ENCODE measurements at regions not wholly inside any gene's neighbourhood (a gene's known extent, or its start where the extent isn't known, plus 50 kb on each side); places are given as distances from the start of the nearest gene placed in this dataset.

DNA sequence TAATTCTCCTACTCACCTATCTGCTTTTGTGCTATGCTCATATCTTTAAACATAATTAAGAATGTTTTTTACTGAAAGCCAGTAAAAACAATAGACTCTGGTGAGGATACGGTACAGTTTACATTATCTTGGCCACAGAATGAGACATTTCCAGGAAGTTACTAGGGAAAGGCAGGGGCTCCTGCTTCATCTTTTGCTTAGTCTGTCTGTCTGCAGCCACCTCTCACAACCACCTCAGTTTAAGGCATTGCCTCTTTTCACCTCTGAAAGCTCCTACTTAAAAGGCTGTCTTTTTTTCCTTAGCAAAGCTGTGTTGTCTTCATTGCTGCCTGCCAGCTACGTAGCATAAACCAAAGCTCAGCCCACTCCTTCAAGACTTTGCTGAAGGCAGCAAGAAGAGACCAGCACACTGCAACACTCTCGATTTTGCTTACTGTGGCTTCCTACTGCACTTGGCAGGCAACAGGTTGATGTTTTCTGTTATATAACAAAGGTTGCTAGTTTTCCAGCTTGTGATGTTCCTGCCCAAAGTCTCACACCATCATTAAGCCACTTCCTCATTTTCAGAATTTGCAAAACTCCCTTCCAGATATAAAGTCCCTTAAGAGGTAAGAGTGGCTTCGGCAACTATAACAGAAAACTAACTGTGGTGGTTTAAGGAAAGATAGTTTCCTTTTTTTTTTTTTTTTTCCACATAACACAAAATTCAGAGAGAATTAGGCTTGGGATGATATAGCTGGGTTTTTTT lies 432.9 kb downstream of the GRXCR1 start (continued):
- TF ChIP-seq PRDM15 (CRISPR knock-in tag; IDR thresholded peaks at IDR 0.05) (no peak), IKZF2 (IDR thresholded peaks at IDR 0.05) (peak; percentile 44 to 55; a peak in 2 of 4 replicates), IKZF1 (conservative IDR thresholded peaks at IDR 0.05) (peak; percentile 48), RFX5 (IDR thresholded peaks at IDR 0.05; ENCODE audit: low read depth, low read length) (no peak)
- TF ChIP-seq, protein P1, sequence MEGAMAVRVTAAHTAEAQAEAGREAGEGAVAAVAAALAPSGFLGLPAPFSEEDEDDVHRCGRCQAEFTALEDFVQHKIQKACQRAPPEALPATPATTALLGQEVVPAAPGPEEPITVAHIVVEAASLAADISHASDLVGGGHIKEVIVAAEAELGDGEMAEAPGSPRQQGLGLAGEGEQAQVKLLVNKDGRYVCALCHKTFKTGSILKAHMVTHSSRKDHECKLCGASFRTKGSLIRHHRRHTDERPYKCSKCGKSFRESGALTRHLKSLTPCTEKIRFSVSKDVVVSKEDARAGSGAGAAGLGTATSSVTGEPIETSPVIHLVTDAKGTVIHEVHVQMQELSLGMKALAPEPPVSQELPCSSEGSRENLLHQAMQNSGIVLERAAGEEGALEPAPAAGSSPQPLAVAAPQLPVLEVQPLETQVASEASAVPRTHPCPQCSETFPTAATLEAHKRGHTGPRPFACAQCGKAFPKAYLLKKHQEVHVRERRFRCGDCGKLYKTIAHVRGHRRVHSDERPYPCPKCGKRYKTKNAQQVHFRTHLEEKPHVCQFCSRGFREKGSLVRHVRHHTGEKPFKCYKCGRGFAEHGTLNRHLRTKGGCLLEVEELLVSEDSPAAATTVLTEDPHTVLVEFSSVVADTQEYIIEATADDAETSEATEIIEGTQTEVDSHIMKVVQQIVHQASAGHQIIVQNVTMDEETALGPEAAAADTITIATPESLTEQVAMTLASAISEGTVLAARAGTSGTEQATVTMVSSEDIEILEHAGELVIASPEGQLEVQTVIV (IDR thresholded peaks at IDR 0.05; ENCODE audit: borderline replicate concordance, partially characterized antibody) = no peak
- TF ChIP-seq, protein P2, sequence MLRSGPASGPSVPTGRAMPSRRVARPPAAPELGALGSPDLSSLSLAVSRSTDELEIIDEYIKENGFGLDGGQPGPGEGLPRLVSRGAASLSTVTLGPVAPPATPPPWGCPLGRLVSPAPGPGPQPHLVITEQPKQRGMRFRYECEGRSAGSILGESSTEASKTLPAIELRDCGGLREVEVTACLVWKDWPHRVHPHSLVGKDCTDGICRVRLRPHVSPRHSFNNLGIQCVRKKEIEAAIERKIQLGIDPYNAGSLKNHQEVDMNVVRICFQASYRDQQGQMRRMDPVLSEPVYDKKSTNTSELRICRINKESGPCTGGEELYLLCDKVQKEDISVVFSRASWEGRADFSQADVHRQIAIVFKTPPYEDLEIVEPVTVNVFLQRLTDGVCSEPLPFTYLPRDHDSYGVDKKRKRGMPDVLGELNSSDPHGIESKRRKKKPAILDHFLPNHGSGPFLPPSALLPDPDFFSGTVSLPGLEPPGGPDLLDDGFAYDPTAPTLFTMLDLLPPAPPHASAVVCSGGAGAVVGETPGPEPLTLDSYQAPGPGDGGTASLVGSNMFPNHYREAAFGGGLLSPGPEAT (IDR thresholded peaks at IDR 0.05; ENCODE audit: low read depth) = peak; percentile 54; the same call in 1 of the 2 replicates

All from GM12878 (cell line).